ENCODE measurements at regions not wholly inside any gene's neighbourhood (a gene's known extent, or its start where the extent isn't known, plus 50 kb on each side); places are given as distances from the start of the nearest gene placed in this dataset.
"Not testable (repeated sequence)": the region's sequence is repeated elsewhere in the genome, so short reads cannot be mapped to it uniquely, and the experiment has no call there.

- no peak for DNase-seq
Measured at GRCh38 chr14:43019826-43020225, 1413.2 kb downstream of the LRFN5 start.

GRCh38 chr14:43014338-43014737 lies 1407.7 kb downstream of the LRFN5 start:
- no peak for DNase-seq

GRCh38 chr14:43012817-43013216 lies 1406.1 kb downstream of the LRFN5 start:
- DNase-seq = no peak

GRCh38 chr14:43005807-43006206 lies 1399.1 kb downstream of the LRFN5 start:
- peak in 1 of 2 experiments; percentile 3 for DNase-seq

- no peak for DNase-seq
Measured at GRCh38 chr14:43003845-43004244, 1397.2 kb downstream of the LRFN5 start.

GRCh38 chr14:43001731-43002130 lies 1395.1 kb downstream of the LRFN5 start:
- DNase-seq = no peak

GRCh38 chr14:42994051-42994736 lies 1387.5 kb downstream of the LRFN5 start:
- no peak for DNase-seq

- DNase-seq = no peak
Measured at GRCh38 chr14:42992930-42993329, 1386.3 kb downstream of the LRFN5 start.

- peak in 1 of 2 experiments; percentile 27 for DNase-seq
Measured at GRCh38 chr14:42980419-42980818, 1373.7 kb downstream of the LRFN5 start.

GRCh38 chr14:42973171-42973570 lies 1366.5 kb downstream of the LRFN5 start:
- not testable (repeated sequence) for DNase-seq

- no peak for DNase-seq
Measured at GRCh38 chr14:42965512-42965911, 1358.8 kb downstream of the LRFN5 start.

GRCh38 chr14:42961509-42961908 lies 1354.8 kb downstream of the LRFN5 start:
- DNase-seq = no peak

- DNase-seq = no peak
Measured at GRCh38 chr14:42950363-42950762, 1343.7 kb downstream of the LRFN5 start.

GRCh38 chr14:42947991-42948390 lies 1341.3 kb downstream of the LRFN5 start:
- DNase-seq = no peak

GRCh38 chr14:42944284-42944683 lies 1337.6 kb downstream of the LRFN5 start:
- no peak for DNase-seq

- no peak for DNase-seq
Measured at GRCh38 chr14:42931308-42931707, 1324.6 kb downstream of the LRFN5 start.

- peak in 1 of 2 experiments; percentile 20 for DNase-seq
Measured at GRCh38 chr14:42929806-42930480, 1323.3 kb downstream of the LRFN5 start.

GRCh38 chr14:42927313-42927712 lies 1320.6 kb downstream of the LRFN5 start:
- no peak for DNase-seq

- no peak for DNase-seq
Measured at GRCh38 chr14:42921901-42922300, 1315.2 kb downstream of the LRFN5 start.

- DNase-seq = no peak
Measured at GRCh38 chr14:42918615-42919014, 1311.9 kb downstream of the LRFN5 start.

- no peak for DNase-seq
Measured at GRCh38 chr14:42911642-42912041, 1305.0 kb downstream of the LRFN5 start.

- DNase-seq = no peak
Measured at GRCh38 chr14:42909659-42910058, 1303.0 kb downstream of the LRFN5 start.

- no peak for DNase-seq
Measured at GRCh38 chr14:42893183-42893582, 1286.5 kb downstream of the LRFN5 start.

GRCh38 chr14:42884100-42884499 lies 1277.4 kb downstream of the LRFN5 start:
- DNase-seq = no peak

- no peak for DNase-seq
Measured at GRCh38 chr14:42877716-42878115, 1271.0 kb downstream of the LRFN5 start.
